ENCODE measurements at regions not wholly inside any gene's neighbourhood (a gene's known extent, or its start where the extent isn't known, plus 50 kb on each side); places are given as distances from the start of the nearest gene placed in this dataset.
"Not testable (repeated sequence)": the region's sequence is repeated elsewhere in the genome, so short reads cannot be mapped to it uniquely, and the experiment has no call there.

- Histone ChIP-seq H3K9me3 (ENCODE audit: low read length) (no peaks in the 10 kb centered on the region), H3K9me2 (replicated peaks; ENCODE audit: insufficient read depth, low read length) (no peaks in the 10 kb centered on the region), H3K4me2 (ENCODE audit: low read depth, low read length, poor library complexity, severe bottlenecking) (no peak overlapping the region), H2AFZ (ENCODE audit: low read length) (no peak overlapping the region), H3K4me1 (ENCODE audit: low read length) (no peaks in the 10 kb centered on the region), H3K27ac (ENCODE audit: low read length) (no peak overlapping the region), H3K4me3 (ENCODE audit: low read length) (no peak overlapping the region), H3K36me3 (ENCODE audit: insufficient read depth, low read length) (no peaks in the 10 kb centered on the region), H3K9ac (ENCODE audit: low read length) (no peak overlapping the region), H3K79me2 (ENCODE audit: low read length) (no peaks in the 10 kb centered on the region), H3K27me3 (ENCODE audit: low read length) (no peaks in the 10 kb centered on the region), H4K20me1 (ENCODE audit: insufficient read depth, low read depth, low read length) (no peaks in the 10 kb centered on the region)
- no peak for DNase-seq
Measured at GRCh38 chr2:18282026-18282425, 278.4 kb downstream of the RDH14 start.

- no peaks in the 10 kb centered on the region for H4K20me1 ChIP-seq (ENCODE audit: insufficient read depth, low read depth, low read length)
- H3K36me3 ChIP-seq (ENCODE audit: insufficient read depth, low read length): no peaks in the 10 kb centered on the region
- no peaks in the 10 kb centered on the region for H3K4me1 ChIP-seq (ENCODE audit: low read length)
- H3K9me3 ChIP-seq (ENCODE audit: low read length): no peaks in the 10 kb centered on the region
- no peak overlapping the region for H3K4me3 ChIP-seq (ENCODE audit: low read length)
- no peak overlapping the region for H3K4me2 ChIP-seq (ENCODE audit: low read depth, low read length, poor library complexity, severe bottlenecking)
- H2AFZ ChIP-seq (ENCODE audit: low read length): no peak overlapping the region
- H3K9me2 ChIP-seq (replicated peaks; ENCODE audit: insufficient read depth, low read length): no peaks in the 10 kb centered on the region
- H3K9ac ChIP-seq (ENCODE audit: low read length): no peak overlapping the region
- no peaks in the 10 kb centered on the region for H3K27me3 ChIP-seq (ENCODE audit: low read length)
- no peaks in the 10 kb centered on the region for H3K79me2 ChIP-seq (ENCODE audit: low read length)
- no peak for DNase-seq
- no peak overlapping the region for H3K27ac ChIP-seq (ENCODE audit: low read length)
Measured at GRCh38 chr2:18276583-18277075, 283.8 kb downstream of the RDH14 start.

GRCh38 chr2:18273205-18273604, 287.2 kb downstream of the RDH14 start:
- no peak overlapping the region for H3K27ac ChIP-seq (ENCODE audit: low read length)
- H3K9me2 ChIP-seq (replicated peaks; ENCODE audit: insufficient read depth, low read length): no peaks in the 10 kb centered on the region
- DNase-seq: no peak
- no peak overlapping the region for H3K4me3 ChIP-seq (ENCODE audit: low read length)
- H4K20me1 ChIP-seq (ENCODE audit: insufficient read depth, low read depth, low read length): no peaks in the 10 kb centered on the region
- H3K9me3 ChIP-seq (ENCODE audit: low read length): no peaks in the 10 kb centered on the region
- no peak overlapping the region for H2AFZ ChIP-seq (ENCODE audit: low read length)
- H3K4me1 ChIP-seq (ENCODE audit: low read length): no peaks in the 10 kb centered on the region
- H3K4me2 ChIP-seq (ENCODE audit: low read depth, low read length, poor library complexity, severe bottlenecking): no peak overlapping the region
- H3K27me3 ChIP-seq (ENCODE audit: low read length): no peaks in the 10 kb centered on the region
- H3K36me3 ChIP-seq (ENCODE audit: insufficient read depth, low read length): no peaks in the 10 kb centered on the region
- no peak overlapping the region for H3K9ac ChIP-seq (ENCODE audit: low read length)
- H3K79me2 ChIP-seq (ENCODE audit: low read length): no peaks in the 10 kb centered on the region

GRCh38 chr2:18272148-18272494, 288.3 kb downstream of the RDH14 start:
- DNase-seq: no peak
- H3K9me2 ChIP-seq (replicated peaks; ENCODE audit: insufficient read depth, low read length): no peaks in the 10 kb centered on the region
- no peaks in the 10 kb centered on the region for H3K36me3 ChIP-seq (ENCODE audit: insufficient read depth, low read length)
- no peaks in the 10 kb centered on the region for H4K20me1 ChIP-seq (ENCODE audit: insufficient read depth, low read depth, low read length)
- no peaks in the 10 kb centered on the region for H3K9me3 ChIP-seq (ENCODE audit: low read length)
- no peak overlapping the region for H3K27ac ChIP-seq (ENCODE audit: low read length)
- no peaks in the 10 kb centered on the region for H3K4me1 ChIP-seq (ENCODE audit: low read length)
- no peaks in the 10 kb centered on the region for H3K79me2 ChIP-seq (ENCODE audit: low read length)
- H3K27me3 ChIP-seq (ENCODE audit: low read length): no peaks in the 10 kb centered on the region
- H3K4me2 ChIP-seq (ENCODE audit: low read depth, low read length, poor library complexity, severe bottlenecking): no peak overlapping the region
- H2AFZ ChIP-seq (ENCODE audit: low read length): no peak overlapping the region
- no peak overlapping the region for H3K4me3 ChIP-seq (ENCODE audit: low read length)
- no peak overlapping the region for H3K9ac ChIP-seq (ENCODE audit: low read length)

GRCh38 chr2:18271370-18272147, 288.9 kb downstream of the RDH14 start:
- no peaks in the 10 kb centered on the region for H3K79me2 ChIP-seq (ENCODE audit: low read length)
- no peak for DNase-seq
- H3K27ac ChIP-seq (ENCODE audit: low read length): no peak overlapping the region

GRCh38 chr2:18268400-18268799, 292.1 kb downstream of the RDH14 start:
- no peaks in the 10 kb centered on the region for H4K20me1 ChIP-seq (ENCODE audit: insufficient read depth, low read depth, low read length)
- H2AFZ ChIP-seq (ENCODE audit: low read length): no peak overlapping the region

More at GRCh38 chr2:18271370-18272147, 288.9 kb downstream of the RDH14 start:
- no peak overlapping the region for H3K9ac ChIP-seq (ENCODE audit: low read length)
- no peak overlapping the region for H3K4me2 ChIP-seq (ENCODE audit: low read depth, low read length, poor library complexity, severe bottlenecking)
- no peaks in the 10 kb centered on the region for H4K20me1 ChIP-seq (ENCODE audit: insufficient read depth, low read depth, low read length)
- no peaks in the 10 kb centered on the region for H3K4me1 ChIP-seq (ENCODE audit: low read length)
- no peaks in the 10 kb centered on the region for H3K36me3 ChIP-seq (ENCODE audit: insufficient read depth, low read length)
- H3K9me2 ChIP-seq (replicated peaks; ENCODE audit: insufficient read depth, low read length): no peaks in the 10 kb centered on the region
- H2AFZ ChIP-seq (ENCODE audit: low read length): no peak overlapping the region
- H3K9me3 ChIP-seq (ENCODE audit: low read length): no peaks in the 10 kb centered on the region
- no peak overlapping the region for H3K4me3 ChIP-seq (ENCODE audit: low read length)
- no peaks in the 10 kb centered on the region for H3K27me3 ChIP-seq (ENCODE audit: low read length)

GRCh38 chr2:18267501-18267900, 293.0 kb downstream of the RDH14 start:
- Histone ChIP-seq H3K4me3 (ENCODE audit: low read length) (no peak overlapping the region), H3K4me1 (ENCODE audit: low read length) (no peaks in the 10 kb centered on the region), H4K20me1 (ENCODE audit: insufficient read depth, low read depth, low read length) (no peaks in the 10 kb centered on the region), H3K36me3 (ENCODE audit: insufficient read depth, low read length) (no peaks in the 10 kb centered on the region), H3K9me3 (ENCODE audit: low read length) (no peaks in the 10 kb centered on the region), H3K79me2 (ENCODE audit: low read length) (no peaks in the 10 kb centered on the region), H3K27me3 (ENCODE audit: low read length) (no peaks in the 10 kb centered on the region), H3K27ac (ENCODE audit: low read length) (no peak overlapping the region), H2AFZ (ENCODE audit: low read length) (no peak overlapping the region), H3K9ac (ENCODE audit: low read length) (no peak overlapping the region), H3K4me2 (ENCODE audit: low read depth, low read length, poor library complexity, severe bottlenecking) (no peak overlapping the region), H3K9me2 (replicated peaks; ENCODE audit: insufficient read depth, low read length) (no peaks in the 10 kb centered on the region)
- DNase-seq: no peak

More at GRCh38 chr2:18268400-18268799, 292.1 kb downstream of the RDH14 start:
- no peaks in the 10 kb centered on the region for H3K9me3 ChIP-seq (ENCODE audit: low read length)
- no peaks in the 10 kb centered on the region for H3K27me3 ChIP-seq (ENCODE audit: low read length)
- H3K36me3 ChIP-seq (ENCODE audit: insufficient read depth, low read length): no peaks in the 10 kb centered on the region
- H3K9ac ChIP-seq (ENCODE audit: low read length): no peak overlapping the region
- DNase-seq: no peak
- no peak overlapping the region for H3K4me3 ChIP-seq (ENCODE audit: low read length)
- H3K4me1 ChIP-seq (ENCODE audit: low read length): no peaks in the 10 kb centered on the region
- no peak overlapping the region for H3K27ac ChIP-seq (ENCODE audit: low read length)
- no peaks in the 10 kb centered on the region for H3K9me2 ChIP-seq (replicated peaks; ENCODE audit: insufficient read depth, low read length)
- no peaks in the 10 kb centered on the region for H3K79me2 ChIP-seq (ENCODE audit: low read length)
- H3K4me2 ChIP-seq (ENCODE audit: low read depth, low read length, poor library complexity, severe bottlenecking): no peak overlapping the region

- DNase-seq; H3K36me3 ChIP-seq (ENCODE audit: insufficient read depth, low read length): not testable (repeated sequence)
Measured at GRCh38 chr2:18266699-18267098, 293.8 kb downstream of the RDH14 start.

More at GRCh38 chr2:18266699-18267098, 293.8 kb downstream of the RDH14 start:
- not testable (repeated sequence) for H3K4me3 ChIP-seq (ENCODE audit: low read length); H2AFZ ChIP-seq (ENCODE audit: low read length); H3K4me1 ChIP-seq (ENCODE audit: low read length); H3K4me2 ChIP-seq (ENCODE audit: low read depth, low read length, poor library complexity, severe bottlenecking); H4K20me1 ChIP-seq (ENCODE audit: insufficient read depth, low read depth, low read length); H3K9me2 ChIP-seq (replicated peaks; ENCODE audit: insufficient read depth, low read length); H3K9me3 ChIP-seq (ENCODE audit: low read length); H3K27me3 ChIP-seq (ENCODE audit: low read length); H3K27ac ChIP-seq (ENCODE audit: low read length); H3K79me2 ChIP-seq (ENCODE audit: low read length); H3K9ac ChIP-seq (ENCODE audit: low read length)
